Neural progenitor cell (in vitro differentiated cells): ENCODE measurements at regions not wholly inside any gene's neighbourhood (a gene's known extent, or its start where the extent isn't known, plus 50 kb on each side); places are given as distances from the start of the nearest gene placed in this dataset.

Experiments
- DNase-seq: peaks from one replicate; pipeline ENCODE4 v3.0.0-alpha.2; 2016; ENCODE audit warnings: low spot score
- H2AFZ ChIP-seq: fragments of 200-600 bp; sonication (generic); replicated peaks from 2 replicates; pipeline ENCODE4 v1.6.1; 2016; ENCODE audit warnings: antibody characterized with exemption
- H3F3A ChIP-seq: fragments of 200-600 bp; sonication (generic); 2 replicates; pipeline ENCODE4 v1.6.1; 2016; ENCODE audit warnings: antibody characterized with exemption, low read depth
- H3K27ac ChIP-seq: fragments of 200-600 bp; sonication (generic); 2 replicates; pipeline ENCODE4 v1.5.1; 2016; ENCODE audit warnings: mild to moderate bottlenecking
- H3K27me3 ChIP-seq: fragments of 200-600 bp; sonication (generic); 2 replicates; pipeline ENCODE4 v1.6.1; 2016; ENCODE audit warnings: mild to moderate bottlenecking, moderate library complexity
- H3K36me3 ChIP-seq: fragments of 200-600 bp; sonication (generic); 2 replicates; pipeline ENCODE4 v1.5.1; 2016
- H3K4me1 ChIP-seq: fragments of 200-600 bp; sonication (generic); 2 replicates; pipeline ENCODE4 v1.6.1; 2016; ENCODE audit warnings: mixed run types
- H3K4me2 ChIP-seq: fragments of 200-600 bp; sonication (generic); 2 replicates; pipeline ENCODE4 v1.6.1; 2016
- H3K4me3 ChIP-seq: fragments of 200-600 bp; sonication (generic); 2 replicates; pipeline ENCODE4 v1.5.1; 2016
- H3K79me2 ChIP-seq: fragments of 200-600 bp; sonication (generic); 2 replicates; pipeline ENCODE4 v1.6.1; 2016; ENCODE audit warnings: low read depth
- H3K9ac ChIP-seq: fragments of 200-600 bp; sonication (generic); 2 replicates; pipeline ENCODE4 v1.6.1; 2016
- H3K9me3 ChIP-seq: fragments of 200-600 bp; sonication (generic); 2 replicates; pipeline ENCODE4 v1.5.1; 2016; ENCODE audit warnings: low read depth
- H4K20me1 ChIP-seq: fragments of 200-600 bp; sonication (generic); 2 replicates; pipeline ENCODE4 v1.6.1; 2016; ENCODE audit warnings: low read depth
- H3K27ac Mint-ChIP-seq: 3 replicates; pipeline ENCODE4 v1.8.0; 2021; ENCODE audit warnings: mixed read lengths
- H3K27me3 Mint-ChIP-seq: 2 replicates; pipeline ENCODE4 v1.8.0; 2022; ENCODE audit warnings: low read depth, mild to moderate bottlenecking, inconsistent platforms, moderate library complexity, mixed read lengths; ENCODE audit not compliant: insufficient read depth
- H3K36me3 Mint-ChIP-seq: 3 replicates; pipeline ENCODE4 v1.8.0; 2021; ENCODE audit warnings: mixed read lengths
- H3K4me1 Mint-ChIP-seq: 3 replicates; pipeline ENCODE4 v1.8.0; 2021; ENCODE audit warnings: mixed read lengths
- H3K4me3 Mint-ChIP-seq: 3 replicates; pipeline ENCODE4 v1.8.0; 2021; ENCODE audit warnings: mild to moderate bottlenecking, moderate library complexity, mixed read lengths
- H3K9me3 Mint-ChIP-seq: 3 replicates; pipeline ENCODE4 v1.8.0; 2020; ENCODE audit warnings: mixed read lengths
- EZH2 ChIP-seq: fragments of 200-600 bp; sonication (generic); IDR thresholded peaks from 2 replicates; pipeline ENCODE4 v1.6.1; 2017; ENCODE audit warnings: antibody characterized with exemption, mild to moderate bottlenecking, moderate library complexity
- EZH2phosphoT487 ChIP-seq: fragments of 200-600 bp; sonication (generic); IDR thresholded peaks from 2 replicates; pipeline ENCODE4 v1.6.1; 2017; ENCODE audit warnings: antibody characterized with exemption
- TF ChIP-seq, protein P1 (sequence below): fragments of 200-600 bp; sonication (generic); IDR thresholded peaks from 2 replicates; pipeline ENCODE4 v1.5.1; 2017; ENCODE audit warnings: antibody characterized with exemption, mild to moderate bottlenecking

DNA sequence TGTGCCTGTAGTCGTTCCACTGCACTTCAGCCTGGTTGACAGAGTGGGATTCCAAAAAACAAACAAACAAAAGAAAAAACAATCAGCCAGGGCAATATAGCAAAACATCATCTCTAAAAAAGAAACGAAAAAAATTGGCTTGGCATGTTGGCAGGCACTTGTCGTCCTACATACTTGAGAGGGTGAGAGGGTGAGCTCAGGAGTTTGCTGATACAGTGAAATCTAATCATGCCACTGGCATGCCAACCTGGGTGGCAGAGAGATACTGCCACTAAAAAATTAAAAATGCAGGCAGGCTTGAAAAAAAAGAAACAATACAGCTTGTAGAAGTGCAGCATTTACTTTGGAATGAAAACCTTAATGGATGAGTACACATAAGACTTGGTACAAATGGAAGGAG, 282.9 kb upstream of the RGPD4 start:
- Histone ChIP-seq H4K20me1 (no peaks in the 10 kb centered on the region), H3K79me2 (no peaks in the 10 kb centered on the region), H3K27ac (no peak overlapping the region), H3F3A (no peaks in the 10 kb centered on the region), H3K9me3 (no peaks in the 10 kb centered on the region), H3K4me2 (no peak overlapping the region), H3K4me3 (no peak overlapping the region), H3K9ac (no peak overlapping the region), H3K36me3 (no peaks in the 10 kb centered on the region), H3K4me1 (no peaks in the 10 kb centered on the region), H3K27me3 (no peaks in the 10 kb centered on the region), H2AFZ (no peak overlapping the region)
- Mint-ChIP-seq H3K36me3 (no peaks in the 10 kb centered on the region), H3K4me1 (peaks cover 17% of the 10 kb centered on the region), H3K27me3 (peaks cover 4% of the 10 kb centered on the region), H3K9me3 (no peaks in the 10 kb centered on the region), H3K27ac (no peak overlapping the region), H3K4me3 (no peak overlapping the region)
- TF ChIP-seq EZH2phosphoT487 (no peak), EZH2 (no peak)
- TF ChIP-seq, protein P1, sequence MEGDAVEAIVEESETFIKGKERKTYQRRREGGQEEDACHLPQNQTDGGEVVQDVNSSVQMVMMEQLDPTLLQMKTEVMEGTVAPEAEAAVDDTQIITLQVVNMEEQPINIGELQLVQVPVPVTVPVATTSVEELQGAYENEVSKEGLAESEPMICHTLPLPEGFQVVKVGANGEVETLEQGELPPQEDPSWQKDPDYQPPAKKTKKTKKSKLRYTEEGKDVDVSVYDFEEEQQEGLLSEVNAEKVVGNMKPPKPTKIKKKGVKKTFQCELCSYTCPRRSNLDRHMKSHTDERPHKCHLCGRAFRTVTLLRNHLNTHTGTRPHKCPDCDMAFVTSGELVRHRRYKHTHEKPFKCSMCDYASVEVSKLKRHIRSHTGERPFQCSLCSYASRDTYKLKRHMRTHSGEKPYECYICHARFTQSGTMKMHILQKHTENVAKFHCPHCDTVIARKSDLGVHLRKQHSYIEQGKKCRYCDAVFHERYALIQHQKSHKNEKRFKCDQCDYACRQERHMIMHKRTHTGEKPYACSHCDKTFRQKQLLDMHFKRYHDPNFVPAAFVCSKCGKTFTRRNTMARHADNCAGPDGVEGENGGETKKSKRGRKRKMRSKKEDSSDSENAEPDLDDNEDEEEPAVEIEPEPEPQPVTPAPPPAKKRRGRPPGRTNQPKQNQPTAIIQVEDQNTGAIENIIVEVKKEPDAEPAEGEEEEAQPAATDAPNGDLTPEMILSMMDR: no peak
- no peak for DNase-seq

DNA sequence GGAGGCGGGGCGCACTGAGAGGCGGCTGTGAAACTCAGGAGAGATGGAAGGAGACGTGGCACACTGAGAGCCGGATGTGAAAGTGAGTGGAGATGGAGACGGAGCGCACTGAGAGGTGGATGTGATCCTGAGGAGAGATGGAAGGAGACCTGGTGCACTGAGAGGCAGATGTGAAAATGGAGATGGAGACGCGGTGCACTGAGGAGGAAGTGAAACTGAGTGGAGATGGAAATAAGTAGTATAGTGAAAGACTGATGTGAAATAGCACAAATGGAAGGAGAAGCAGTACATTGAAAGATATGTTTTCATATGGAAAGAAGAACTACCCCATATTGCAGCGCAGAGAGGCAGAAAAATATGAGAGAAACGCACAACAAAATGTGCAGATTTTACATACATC, 281.6 kb upstream of the RGPD4 start:
- no peaks in the 10 kb centered on the region for H3K27me3 ChIP-seq
- H2AFZ ChIP-seq: no peak overlapping the region
- H3K27me3 Mint-ChIP-seq: peaks cover 4% of the 10 kb centered on the region
- H3K36me3 Mint-ChIP-seq: no peaks in the 10 kb centered on the region
- no peaks in the 10 kb centered on the region for H3K79me2 ChIP-seq
- no peaks in the 10 kb centered on the region for H3K36me3 ChIP-seq
- no peaks in the 10 kb centered on the region for H3F3A ChIP-seq
- no peak overlapping the region for H3K27ac Mint-ChIP-seq
- no peaks in the 10 kb centered on the region for H3K9me3 ChIP-seq
- no peaks in the 10 kb centered on the region for H3K9me3 Mint-ChIP-seq
- peaks cover 17% of the 10 kb centered on the region for H3K4me1 Mint-ChIP-seq
- H3K4me2 ChIP-seq: no peak overlapping the region
- no peak overlapping the region for H3K4me3 Mint-ChIP-seq
- TF ChIP-seq EZH2 (no peak), EZH2phosphoT487 (no peak)
- TF ChIP-seq, protein P1: no peak
- no peak for DNase-seq
- H4K20me1 ChIP-seq: no peaks in the 10 kb centered on the region
- no peak overlapping the region for H3K27ac ChIP-seq
- H3K9ac ChIP-seq: no peak overlapping the region
- no peak overlapping the region for H3K4me3 ChIP-seq
- no peaks in the 10 kb centered on the region for H3K4me1 ChIP-seq

DNA sequence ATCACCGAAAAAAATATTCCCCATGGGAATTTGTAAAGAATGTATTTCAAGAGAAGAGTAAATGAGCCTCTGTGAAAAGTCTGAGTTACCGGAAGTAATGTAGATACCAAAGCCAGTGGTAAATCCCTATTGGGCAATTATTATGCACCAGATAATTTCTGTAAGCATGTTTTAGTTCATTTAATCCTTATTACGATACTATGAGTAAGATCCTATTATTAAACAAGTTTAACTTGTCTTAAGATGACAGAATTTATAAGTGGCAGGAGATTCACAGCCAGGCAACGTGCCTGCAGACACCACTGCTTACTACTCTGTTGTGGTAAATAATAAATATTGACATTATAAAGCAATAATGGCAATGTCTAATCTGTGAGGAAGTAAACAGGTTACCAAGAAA, 280.8 kb upstream of the RGPD4 start:
- Mint-ChIP-seq H3K36me3 (no peaks in the 10 kb centered on the region), H3K27me3 (peaks cover under 1% of the 10 kb centered on the region)

More for the DNA sequence above, 280.8 kb upstream of the RGPD4 start:
- Histone ChIP-seq H3K27ac (no peak overlapping the region), H3K79me2 (no peaks in the 10 kb centered on the region), H3K36me3 (no peaks in the 10 kb centered on the region), H3K9ac (no peak overlapping the region), H3K27me3 (no peaks in the 10 kb centered on the region), H3K4me2 (no peak overlapping the region), H4K20me1 (no peaks in the 10 kb centered on the region), H3K4me1 (no peaks in the 10 kb centered on the region), H3K4me3 (no peak overlapping the region), H2AFZ (no peak overlapping the region), H3K9me3 (no peaks in the 10 kb centered on the region), H3F3A (no peaks in the 10 kb centered on the region)
- Mint-ChIP-seq H3K4me1 (peaks cover 17% of the 10 kb centered on the region), H3K9me3 (no peaks in the 10 kb centered on the region), H3K4me3 (no peak overlapping the region), H3K27ac (no peak overlapping the region)
- no peak for TF ChIP-seq EZH2
- TF ChIP-seq, protein P1: no peak
- TF ChIP-seq EZH2phosphoT487: no peak
- DNase-seq: no peak
